Limb (tissue), 2 donors: ENCODE measurements at regions not wholly inside any gene's neighbourhood (a gene's known extent, or its start where the extent isn't known, plus 50 kb on each side); places are given as distances from the start of the nearest gene placed in this dataset.

Source experiments
- DNase-seq, 2 donors: peaks; one replicate each; pipeline ENCODE4 v3.0.0-alpha.2; 2016; ENCODE audit errors: extremely low spot score in 2 of 2

GRCh38 chr2:198441246-198441645 is 636.9 kb downstream of the PLCL1 start:
- no peak for DNase-seq

GRCh38 chr2:198440833-198441232 is 636.4 kb downstream of the PLCL1 start:
- DNase-seq, result no peak

GRCh38 chr2:198438331-198438730 is 633.9 kb downstream of the PLCL1 start:
- no peak for DNase-seq

- no peak for DNase-seq
These were observed 619.7 kb downstream of the PLCL1 start for GRCh38 chr2:198424112-198424511.

- DNase-seq, result peak in 1 of 2 donors; percentile 24
These were observed 613.4 kb downstream of the PLCL1 start for GRCh38 chr2:198417836-198418235.

- DNase-seq, result no peak
These were observed 610.6 kb downstream of the PLCL1 start for GRCh38 chr2:198414976-198415375.

GRCh38 chr2:198411936-198412335 is 607.5 kb downstream of the PLCL1 start:
- DNase-seq, result no peak

GRCh38 chr2:198408171-198408570 is 603.8 kb downstream of the PLCL1 start:
- DNase-seq, result no peak

- DNase-seq, result no peak
These were observed 600.9 kb downstream of the PLCL1 start for GRCh38 chr2:198405311-198405710.

- DNase-seq, result no peak
These were observed 597.3 kb downstream of the PLCL1 start for GRCh38 chr2:198401644-198402043.

GRCh38 chr2:198400999-198401398 is 596.6 kb downstream of the PLCL1 start:
- DNase-seq, result no peak

GRCh38 chr2:198394208-198394607 is 589.8 kb downstream of the PLCL1 start:
- DNase-seq, result no peak

GRCh38 chr2:198390670-198391069 is 586.3 kb downstream of the PLCL1 start:
- DNase-seq, result no peak

GRCh38 chr2:198387677-198388076 is 583.3 kb downstream of the PLCL1 start:
- no peak for DNase-seq

GRCh38 chr2:198385856-198386255 is 581.5 kb downstream of the PLCL1 start:
- DNase-seq, result no peak

GRCh38 chr2:198385326-198385725 is 580.9 kb downstream of the PLCL1 start:
- DNase-seq, result no peak

- DNase-seq, result no peak
These were observed 579.0 kb downstream of the PLCL1 start for GRCh38 chr2:198383392-198383791.

GRCh38 chr2:198382811-198383210 is 578.4 kb downstream of the PLCL1 start:
- DNase-seq, result no peak

GRCh38 chr2:198376677-198377076 is 572.3 kb downstream of the PLCL1 start:
- no peak for DNase-seq

- DNase-seq, result peak in 1 of 2 donors; percentile 32
These were observed 570.7 kb downstream of the PLCL1 start for GRCh38 chr2:198375083-198375410.

GRCh38 chr2:198374375-198375082 is 570.1 kb downstream of the PLCL1 start:
- peak; percentile 35 to 79 for DNase-seq

- peak in 1 of 2 donors; percentile 7 for DNase-seq
These were observed 567.6 kb downstream of the PLCL1 start for GRCh38 chr2:198371921-198372543.

GRCh38 chr2:198371329-198371728 is 566.9 kb downstream of the PLCL1 start:
- DNase-seq, result no peak
